Left forelimb (tissue), 1 donor: ENCODE measurements at regions not wholly inside any gene's neighbourhood (a gene's known extent, or its start where the extent isn't known, plus 50 kb on each side); places are given as distances from the start of the nearest gene placed in this dataset.
A peak's percentile ranks its signal among the peaks of the same experiment; 100 is the strongest.

Experiments
- DNase-seq: peaks from one replicate; pipeline ENCODE4 v3.0.0-alpha.2; 2018; ENCODE audit warnings: low spot score

GRCh38 chr3:117616227-117616626 lies 906.6 kb downstream of the TUSC7 start:
- no peak for DNase-seq

GRCh38 chr3:117617906-117618305 lies 908.3 kb downstream of the TUSC7 start:
- no peak for DNase-seq

DNA sequence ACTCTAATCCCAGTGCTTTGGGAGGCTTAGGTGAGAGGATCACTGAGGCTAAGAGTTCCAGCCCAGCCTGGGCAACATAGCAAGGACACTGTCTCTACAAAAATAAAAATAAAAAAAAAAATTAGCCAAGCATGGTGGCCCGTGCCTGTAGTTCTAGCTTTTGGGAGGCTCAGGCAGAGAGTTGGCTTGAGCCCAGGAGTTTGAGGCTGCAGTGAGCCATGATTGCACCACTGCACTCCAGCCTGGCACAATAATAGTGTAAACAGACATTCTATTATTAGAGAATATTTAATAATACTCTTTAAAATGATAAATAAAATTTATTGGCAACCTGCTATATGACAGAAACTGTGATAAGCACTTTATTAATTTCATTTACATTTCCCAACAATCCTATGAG lies 908.9 kb downstream of the TUSC7 start:
- no peak for DNase-seq

- DNase-seq, result no peak
Observed at GRCh38 chr3:117619805-117620204, 910.2 kb downstream of the TUSC7 start.

GRCh38 chr3:117622171-117622841 lies 912.7 kb downstream of the TUSC7 start:
- no peak for DNase-seq

DNA sequence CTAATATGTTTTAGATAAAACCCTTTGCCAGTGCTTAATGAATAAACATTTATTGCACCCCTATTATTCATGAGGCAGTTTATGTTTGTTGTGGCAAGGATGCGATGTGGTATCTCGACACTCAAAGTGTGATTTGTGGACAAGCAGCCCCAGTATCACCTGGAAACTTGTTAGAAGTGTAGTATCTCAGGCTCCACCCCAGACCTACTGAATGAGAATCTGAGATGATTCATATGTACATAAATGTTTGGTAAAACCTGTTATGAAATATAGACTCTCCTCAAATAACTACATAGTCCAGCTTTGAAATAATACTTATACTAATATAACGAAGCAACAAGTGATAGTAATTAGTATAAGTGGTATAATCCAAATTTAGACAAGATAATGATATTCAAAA lies 914.8 kb downstream of the TUSC7 start:
- no peak for DNase-seq

GRCh38 chr3:117625174-117625573 lies 915.6 kb downstream of the TUSC7 start:
- DNase-seq, result no peak

- DNase-seq, result no peak
Observed at GRCh38 chr3:117626577-117626976, 917.0 kb downstream of the TUSC7 start.

GRCh38 chr3:117628823-117629291 lies 919.3 kb downstream of the TUSC7 start:
- DNase-seq, result peak; percentile 67

DNA sequence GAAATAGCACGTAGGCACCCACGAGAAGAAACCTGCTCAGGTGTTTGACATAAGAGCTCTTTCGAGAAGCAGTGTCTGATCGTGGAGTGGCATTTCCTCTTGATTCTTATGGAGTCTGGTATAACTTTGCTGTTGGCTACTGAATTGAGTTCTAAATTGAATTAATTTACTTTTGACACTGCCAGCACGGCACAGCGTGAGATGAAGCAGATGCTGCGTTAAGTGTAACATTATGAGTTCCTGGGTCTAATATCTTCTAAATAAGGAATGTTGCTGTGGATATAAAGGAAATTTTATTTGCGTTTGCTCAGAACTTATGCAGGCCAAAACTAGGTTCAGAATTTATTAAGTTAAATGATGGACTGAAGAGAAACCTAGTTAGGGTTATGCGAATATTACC lies 919.9 kb downstream of the TUSC7 start:
- no peak for DNase-seq

GRCh38 chr3:117630469-117630868 lies 920.9 kb downstream of the TUSC7 start:
- DNase-seq, result no peak

DNA sequence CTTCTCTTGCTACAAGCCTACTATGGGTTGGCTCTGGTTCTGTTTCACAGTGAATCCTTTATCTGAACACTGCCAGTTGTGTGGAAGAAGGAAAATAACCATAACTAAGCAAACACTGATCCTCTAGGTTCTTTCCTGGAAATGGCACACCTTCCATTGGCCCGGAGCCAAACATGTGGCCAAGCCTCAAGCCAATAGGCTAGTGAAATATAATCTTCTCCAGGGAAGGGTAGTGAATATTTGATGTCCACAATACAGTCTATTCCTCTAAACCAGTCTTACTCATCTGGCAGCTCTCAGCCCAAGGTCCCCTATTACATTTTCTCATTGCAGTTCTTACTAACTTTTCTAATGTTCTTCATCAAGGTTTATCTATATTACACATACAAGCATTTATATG lies 921.3 kb downstream of the TUSC7 start:
- DNase-seq, result no peak

DNA sequence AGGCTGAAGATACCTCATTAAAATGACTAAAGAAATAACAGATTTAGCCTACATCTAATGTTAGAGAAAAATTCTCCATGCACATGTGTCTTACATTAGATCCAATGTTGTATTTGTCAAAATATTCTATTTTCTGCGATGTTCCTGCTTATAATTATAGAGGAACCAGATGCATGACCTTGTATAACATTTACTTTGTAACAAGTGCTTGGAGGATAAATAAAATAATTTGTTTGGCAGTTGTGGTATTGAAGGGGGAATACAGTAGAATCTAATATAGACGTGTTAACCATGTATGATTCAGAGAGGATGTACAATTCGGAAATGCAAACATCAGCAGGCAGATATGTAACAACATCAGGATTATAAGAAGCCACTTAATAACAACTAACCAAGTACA lies 922.2 kb downstream of the TUSC7 start:
- DNase-seq, result no peak

GRCh38 chr3:117632191-117632590 lies 922.6 kb downstream of the TUSC7 start:
- DNase-seq, result no peak

- no peak for DNase-seq
Observed at GRCh38 chr3:117633207-117633606, 923.6 kb downstream of the TUSC7 start.

DNA sequence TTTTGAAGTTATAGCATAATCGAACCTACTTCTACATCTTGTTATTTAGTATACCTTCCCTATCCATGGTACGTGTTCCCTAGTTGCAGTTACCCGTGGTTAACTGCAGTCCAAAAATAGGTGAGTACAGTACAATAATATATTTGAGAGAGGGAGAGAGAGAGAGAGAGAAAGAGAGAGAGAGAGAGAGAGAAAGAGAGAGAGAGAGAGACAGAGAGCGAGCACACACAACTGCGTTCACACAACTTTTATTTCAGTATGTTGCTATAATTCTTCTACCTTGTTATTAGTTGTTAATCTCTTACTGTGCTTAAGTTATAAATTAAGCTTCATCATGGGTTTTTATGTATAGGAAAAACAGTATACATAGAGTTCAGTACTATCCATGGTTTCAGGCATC lies 928.1 kb downstream of the TUSC7 start:
- no peak for DNase-seq

GRCh38 chr3:117644203-117644602 lies 934.6 kb downstream of the TUSC7 start:
- DNase-seq, result no peak

DNA sequence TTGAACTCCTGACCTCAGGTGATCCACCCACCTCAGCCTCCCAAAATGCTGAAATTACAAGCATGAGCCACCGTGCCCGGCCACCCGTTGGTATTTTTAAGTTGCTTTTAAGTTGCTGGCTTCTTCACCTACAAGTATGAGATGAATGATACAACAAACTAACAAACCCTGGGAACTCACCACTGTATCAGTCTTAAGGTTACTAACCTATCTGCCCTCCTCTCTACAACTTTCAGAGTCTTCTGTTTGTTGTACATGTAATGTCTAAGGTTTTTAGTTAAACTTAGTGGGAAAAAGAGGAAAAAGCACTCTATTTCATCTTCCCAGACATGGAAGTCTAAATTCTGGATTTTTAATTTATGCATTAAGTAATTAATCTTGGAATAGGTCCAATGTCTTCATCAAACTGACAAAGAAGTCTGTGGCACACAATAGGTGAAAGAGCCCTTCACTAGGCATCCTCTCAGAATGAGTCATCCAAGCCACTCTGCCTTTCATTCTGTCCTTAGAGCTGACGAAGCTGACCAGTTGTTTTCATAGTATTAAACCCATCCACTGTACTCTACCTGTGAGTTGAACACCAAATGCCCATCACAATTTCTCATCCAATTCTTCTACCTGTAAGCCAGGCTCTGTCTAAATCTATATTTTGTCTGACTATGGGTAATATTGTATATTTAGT lies 936.1 kb downstream of the TUSC7 start:
- no peak for DNase-seq

- DNase-seq, result no peak
Observed at GRCh38 chr3:117647435-117647834, 937.9 kb downstream of the TUSC7 start.

DNA sequence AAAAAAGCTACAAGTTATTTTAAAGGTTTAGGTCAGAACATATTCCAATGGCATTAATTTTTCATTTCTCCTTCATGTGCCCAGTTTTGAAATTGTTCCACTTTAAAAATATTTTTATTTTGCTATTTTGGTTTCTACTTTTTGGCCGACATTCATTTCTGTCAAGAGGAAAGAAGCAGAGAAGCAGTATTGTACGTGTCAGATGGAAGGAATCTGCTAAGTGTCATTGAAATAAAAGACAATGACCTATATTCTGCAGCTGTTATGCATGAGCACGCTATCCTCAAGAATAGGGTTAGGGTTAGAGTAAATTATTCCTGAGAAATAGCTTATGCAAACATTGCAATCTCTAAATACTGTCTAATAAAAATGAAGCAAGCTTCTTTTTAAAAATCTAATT lies 941.7 kb downstream of the TUSC7 start:
- DNase-seq, result no peak

- DNase-seq, result no peak
Observed at GRCh38 chr3:117656391-117656790, 946.8 kb downstream of the TUSC7 start.

DNA sequence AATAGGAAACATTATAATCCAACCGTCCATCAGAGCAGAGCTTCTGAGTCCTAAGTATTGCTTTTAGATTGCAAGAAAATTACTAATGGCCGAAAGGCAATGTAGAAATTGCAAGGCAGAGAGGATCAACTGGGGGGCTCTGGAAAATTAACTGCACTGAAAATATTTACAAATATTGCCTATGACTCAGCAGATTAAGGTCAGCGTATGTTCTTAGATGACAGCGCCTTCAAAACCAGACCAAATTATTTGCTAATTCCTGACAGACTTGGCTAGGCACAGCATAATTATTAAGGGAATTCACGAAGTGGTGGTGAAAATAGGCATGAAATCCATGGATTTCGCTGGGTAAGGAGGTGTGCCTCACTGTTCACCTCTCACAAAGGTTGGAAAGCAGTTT lies 947.7 kb downstream of the TUSC7 start:
- DNase-seq, result no peak

- no peak for DNase-seq
Observed at GRCh38 chr3:117660941-117661817, 951.6 kb downstream of the TUSC7 start.
